DOHH2 (cell line): ENCODE measurements at regions not wholly inside any gene's neighbourhood (a gene's known extent, or its start where the extent isn't known, plus 50 kb on each side); places are given as distances from the start of the nearest gene placed in this dataset.
A peak's percentile ranks its signal among the peaks of the same experiment; 100 is the strongest.

Source experiments
- H3F3A ChIP-seq: fragments of 200-600 bp; sonication (generic), shearing (Covaris generic); 2 replicates; pipeline ENCODE4 v1.6.0; 2016; ENCODE audit warnings: antibody characterized with exemption, mild to moderate bottlenecking; ENCODE audit not compliant: control insufficient read depth, insufficient read depth
- H3K27ac ChIP-seq: fragments of 200-600 bp; sonication (generic); 2 replicates; pipeline ENCODE4 v1.5.1; 2014; ENCODE audit warnings: low read depth, mild to moderate bottlenecking, low read length, moderate library complexity
- H3K27me3 ChIP-seq: fragments of 200-600 bp; sonication (generic); 2 replicates; pipeline ENCODE4 v1.6.1; 2014; ENCODE audit warnings: mild to moderate bottlenecking, low read length, mixed read lengths; ENCODE audit not compliant: control insufficient read depth
- H3K36me3 ChIP-seq: fragments of 200-600 bp; sonication (generic); 2 replicates; pipeline ENCODE4 v1.6.1; 2014; ENCODE audit warnings: mild to moderate bottlenecking, low read length, moderate library complexity, mixed read lengths; ENCODE audit not compliant: control insufficient read depth
- H3K4me1 ChIP-seq: fragments of 200-600 bp; sonication (generic); 2 replicates; pipeline ENCODE4 v1.6.1; 2014; ENCODE audit warnings: mild to moderate bottlenecking, low read length, mixed read lengths; ENCODE audit not compliant: control insufficient read depth
- H3K4me2 ChIP-seq: fragments of 200-600 bp; sonication (generic); 2 replicates; pipeline ENCODE4 v1.6.0; 2014; ENCODE audit warnings: mild to moderate bottlenecking, low read length, moderate library complexity
- H3K4me3 ChIP-seq: fragments of 200-600 bp; sonication (generic); 2 replicates; pipeline ENCODE4 v1.5.1; 2014; ENCODE audit warnings: mild to moderate bottlenecking, low read length, mixed read lengths
- H3K79me2 ChIP-seq: fragments of 200-600 bp; sonication (generic); 2 replicates; pipeline ENCODE4 v1.6.1; 2014; ENCODE audit warnings: mild to moderate bottlenecking, low read length, mixed read lengths; ENCODE audit not compliant: control insufficient read depth
- H3K9me2 ChIP-seq: fragments of 200-600 bp; sonication (generic); replicated peaks from 2 replicates; pipeline ENCODE4 v1.6.1; 2014; ENCODE audit warnings: mild to moderate bottlenecking, low read length, mixed read lengths; ENCODE audit not compliant: control insufficient read depth
- H3K9me3 ChIP-seq: fragments of 200-600 bp; sonication (generic); 2 replicates; pipeline ENCODE4 v1.6.1; 2014; ENCODE audit warnings: antibody characterized with exemption, low read length, mixed read lengths; ENCODE audit not compliant: control insufficient read depth, insufficient read depth
- H4K20me1 ChIP-seq: fragments of 200-600 bp; sonication (generic); 2 replicates; pipeline ENCODE4 v1.6.0; 2014; ENCODE audit warnings: low read depth, mild to moderate bottlenecking, antibody characterized with exemption, low read length, moderate library complexity; ENCODE audit not compliant: control insufficient read depth, insufficient read depth
- CTCF ChIP-seq: fragments of 200-600 bp; sonication (generic); IDR thresholded peaks from one replicate; pipeline ENCODE4 v1.5.1; 2014; ENCODE audit warnings: antibody characterized with exemption, mild to moderate bottlenecking, low read depth, low read length; ENCODE audit not compliant: poor library complexity, severe bottlenecking
- EZH2phosphoT487 ChIP-seq: fragments of 200-600 bp; sonication (generic); IDR thresholded peaks from 2 replicates; pipeline ENCODE4 v1.6.1; 2017; ENCODE audit warnings: borderline replicate concordance, mild to moderate bottlenecking, antibody characterized with exemption, low read length, moderate library complexity, mixed read lengths

- H3K4me2 ChIP-seq = peak overlapping the region; percentile 76
- no peaks in the 10 kb centered on the region for H3K9me2 ChIP-seq
- peaks cover 72% of the 10 kb centered on the region for H3K79me2 ChIP-seq
- H3K27ac ChIP-seq = peak overlapping the region; percentile 96
- H3F3A ChIP-seq = peaks cover 63% of the 10 kb centered on the region
- peaks cover 98% of the 10 kb centered on the region for H3K4me1 ChIP-seq
- no peak for TF ChIP-seq CTCF
- no peak for TF ChIP-seq EZH2phosphoT487
- H3K4me3 ChIP-seq = peak overlapping the region; percentile 75
- no peaks in the 10 kb centered on the region for H3K27me3 ChIP-seq
- no peaks in the 10 kb centered on the region for H4K20me1 ChIP-seq
- H3K36me3 ChIP-seq = peaks cover 44% of the 10 kb centered on the region
- peaks cover 5% of the 10 kb centered on the region; the same call in 1 of the 2 replicates for H3K9me3 ChIP-seq
Measured at GRCh38 chr9:567128-567746, 274.3 kb upstream of the DMRT1 start.

- H3K4me1 ChIP-seq = peaks cover 98% of the 10 kb centered on the region
- peak overlapping the region; percentile 76 for H3K4me2 ChIP-seq
- no peak for TF ChIP-seq CTCF
- no peak for TF ChIP-seq EZH2phosphoT487
Measured at GRCh38 chr9:567747-568305, 273.7 kb upstream of the DMRT1 start.

GRCh38 chr9:569296-569695 lies 272.2 kb upstream of the DMRT1 start:
- Histone ChIP-seq H3K4me3 (peak overlapping the region; percentile 75), H3K27ac (peak overlapping the region; percentile 96), H3K36me3 (peaks cover 61% of the 10 kb centered on the region), H3K4me2 (peak overlapping the region; percentile 76), H3K9me3 (peaks cover 5% of the 10 kb centered on the region; the same call in 1 of the 2 replicates), H3F3A (peaks cover 49% of the 10 kb centered on the region), H3K9me2 (no peaks in the 10 kb centered on the region), H3K4me1 (peaks cover 96% of the 10 kb centered on the region), H4K20me1 (no peaks in the 10 kb centered on the region), H3K27me3 (no peaks in the 10 kb centered on the region), H3K79me2 (peaks cover 72% of the 10 kb centered on the region)
- TF ChIP-seq CTCF (no peak), EZH2phosphoT487 (no peak)

More at GRCh38 chr9:567747-568305, 273.7 kb upstream of the DMRT1 start:
- Histone ChIP-seq H3K27ac (peak overlapping the region; percentile 96), H3F3A (peaks cover 60% of the 10 kb centered on the region), H3K79me2 (peaks cover 72% of the 10 kb centered on the region), H4K20me1 (no peaks in the 10 kb centered on the region), H3K27me3 (no peaks in the 10 kb centered on the region), H3K36me3 (peaks cover 50% of the 10 kb centered on the region), H3K9me2 (no peaks in the 10 kb centered on the region), H3K9me3 (peaks cover 5% of the 10 kb centered on the region; the same call in 1 of the 2 replicates), H3K4me3 (peak overlapping the region; percentile 75)
